HEK293T (cell line): ENCODE measurements at regions not wholly inside any gene's neighbourhood (a gene's known extent, or its start where the extent isn't known, plus 50 kb on each side); places are given as distances from the start of the nearest gene placed in this dataset.

Experiments used
- CTCF ChIA-PET: fragments of 350-600 bp; formaldehyde crosslinking; extraction: SDS; loops from one replicate; lab custom pipeline; 2021; ENCODE audit warnings: antibody characterized with exemption, inconsistent platforms; lab: Yijun Ruan, JAX
- POLR2A ChIA-PET: fragments of 350-600 bp; formaldehyde crosslinking; extraction: SDS; loops from one replicate; lab custom pipeline; 2020; ENCODE audit warnings: antibody characterized with exemption, inconsistent platforms; lab: Yijun Ruan, JAX
- DNase-seq: peaks from one replicate; pipeline ENCODE4 v3.0.0; 2012; ENCODE audit warnings: mixed read lengths; ENCODE audit errors: extremely low spot score
- ARNT ChIP-seq: fragments of 450-650 bp; IDR thresholded peaks from 2 replicates; pipeline ENCODE4 v1.6.1; 2017; ENCODE audit warnings: mild to moderate bottlenecking
- BHLHE40 ChIP-seq: fragments of 450-650 bp; IDR thresholded peaks from 2 replicates; pipeline ENCODE4 v1.6.1; 2016; ENCODE audit warnings: mild to moderate bottlenecking, moderate library complexity, borderline replicate concordance
- CTBP1 ChIP-seq: fragments of 450-650 bp; IDR thresholded peaks from 2 replicates; pipeline ENCODE4 v1.6.1; 2016; ENCODE audit warnings: borderline replicate concordance
- ELF4 ChIP-seq: fragments of 450-650 bp; IDR thresholded peaks from 2 replicates; pipeline ENCODE4 v1.6.1; 2017; ENCODE audit warnings: antibody characterized with exemption
- FOXA1 ChIP-seq: fragments of 450-650 bp; IDR thresholded peaks from 2 replicates; pipeline ENCODE4 v1.6.1; 2016; ENCODE audit warnings: mild to moderate bottlenecking
- FOXK2 ChIP-seq: fragments of 450-650 bp; IDR thresholded peaks from 2 replicates; pipeline ENCODE4 v1.6.1; 2016; ENCODE audit warnings: mild to moderate bottlenecking
- FOXM1 ChIP-seq: fragments of 450-650 bp; IDR thresholded peaks from 2 replicates; pipeline ENCODE4 v1.6.1; 2017; ENCODE audit warnings: mild to moderate bottlenecking, borderline replicate concordance
- HDGF ChIP-seq: fragments of 450-650 bp; IDR thresholded peaks from 2 replicates; pipeline ENCODE4 v1.6.1; 2017; ENCODE audit warnings: antibody characterized with exemption, borderline replicate concordance
- L3MBTL2 ChIP-seq: fragments of 450-650 bp; conservative IDR thresholded peaks from 2 replicates; pipeline ENCODE4 v1.6.1; 2016; ENCODE audit warnings: mild to moderate bottlenecking
- LEF1 ChIP-seq: fragments of 450-650 bp; IDR thresholded peaks from 2 replicates; pipeline ENCODE4 v1.6.1; 2017; ENCODE audit warnings: mild to moderate bottlenecking, borderline replicate concordance
- NFRKB ChIP-seq: fragments of 450-650 bp; IDR thresholded peaks from 2 replicates; pipeline ENCODE4 v1.6.1; 2016; ENCODE audit warnings: mild to moderate bottlenecking, moderate library complexity
- PKNOX1 ChIP-seq: fragments of 450-650 bp; IDR thresholded peaks from 2 replicates; pipeline ENCODE4 v1.6.1; 2016
- SP1 ChIP-seq: fragments of 450-650 bp; IDR thresholded peaks from 2 replicates; pipeline ENCODE4 v1.6.1; 2017
- SUZ12 ChIP-seq: fragments of 450-650 bp; IDR thresholded peaks from 2 replicates; pipeline ENCODE4 v1.6.1; 2016; ENCODE audit warnings: mild to moderate bottlenecking
- TARDBP ChIP-seq: fragments of 450-650 bp; IDR thresholded peaks from 2 replicates; pipeline ENCODE4 v1.6.1; 2016
- ZNF384 ChIP-seq: fragments of 450-650 bp; IDR thresholded peaks from 2 replicates; pipeline ENCODE4 v1.6.1; 2016

- DNase-seq, result no peak
- CTCF ChIA-PET, result no interaction called here
- POLR2A ChIA-PET, result interaction anchor here (0.6 kb wide), 1 partner anchor 66 kb away, joined by 3 read pairs; no protein-coding TSS in a partner anchor
- TF ChIP-seq ZNF384 (no peak), L3MBTL2 (no peak), SP1 (no peak), FOXK2 (no peak), CTBP1 (no peak), BHLHE40 (no peak), SUZ12 (no peak), ARNT (no peak), NFRKB (no peak), FOXM1 (no peak), TARDBP (no peak), HDGF (no peak), PKNOX1 (no peak), FOXA1 (no peak), ELF4 (no peak), LEF1 (no peak)
These were observed 71.1 kb upstream of the NFIL3 start for GRCh38 chr9:91494751-91495150.

DNA sequence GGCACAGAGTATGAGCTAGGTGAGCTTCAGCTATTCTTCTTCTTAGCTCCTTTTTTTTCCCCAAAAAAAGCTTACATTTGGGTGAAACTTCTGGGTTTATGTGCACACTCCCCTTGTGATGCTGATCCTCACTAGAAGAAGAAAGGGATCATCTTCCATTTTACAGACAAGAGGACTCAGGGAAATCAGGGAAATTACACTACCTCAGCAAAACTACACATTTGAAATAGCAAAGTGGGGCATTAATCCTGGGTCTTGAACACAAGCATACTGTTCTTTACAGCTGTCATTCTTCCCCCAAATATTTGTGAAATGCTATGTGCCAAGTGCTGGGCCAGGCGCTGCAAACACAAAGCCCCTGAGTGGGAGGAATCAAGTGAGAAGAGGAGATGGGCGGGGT is 68.6 kb upstream of the NFIL3 start:
- CTCF ChIA-PET, result no interaction called here
- DNase-seq, result no peak
- TF ChIP-seq NFRKB (no peak), TARDBP (no peak), FOXM1 (no peak), L3MBTL2 (no peak), CTBP1 (no peak), LEF1 (no peak), ELF4 (no peak), SUZ12 (no peak), SP1 (no peak), HDGF (no peak), ARNT (no peak), ZNF384 (no peak), FOXK2 (no peak), PKNOX1 (no peak), FOXA1 (no peak)
- POLR2A ChIA-PET, result no interaction called here

DNA sequence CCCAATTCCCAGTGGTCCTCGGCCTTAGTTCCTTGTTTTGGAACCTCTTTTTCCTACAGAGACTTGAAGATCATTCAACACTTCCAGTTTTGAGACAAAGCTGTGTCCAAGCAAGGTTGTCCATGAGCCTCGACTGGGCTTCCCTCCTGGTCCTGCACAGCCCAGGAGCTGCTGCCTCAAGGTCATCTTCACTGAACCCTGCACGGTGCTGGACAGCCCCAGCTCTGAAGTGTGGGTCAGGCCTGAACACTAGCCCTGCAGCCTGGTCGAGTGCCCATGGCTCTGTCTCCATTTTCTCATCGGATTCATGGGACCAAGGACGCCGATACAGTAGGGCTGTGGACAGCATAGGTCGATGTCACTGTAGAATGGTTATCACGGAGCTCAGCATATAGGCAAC is 68.0 kb upstream of the NFIL3 start:
- ChIA-PET POLR2A (no interaction called here), CTCF (no interaction called here)
- no peak for DNase-seq
- TF ChIP-seq PKNOX1 (no peak), ARNT (no peak), ZNF384 (no peak), FOXK2 (no peak), LEF1 (no peak), FOXM1 (no peak), SP1 (no peak), BHLHE40 (no peak), HDGF (no peak), CTBP1 (no peak), TARDBP (no peak), NFRKB (no peak), L3MBTL2 (no peak), SUZ12 (no peak)

GRCh38 chr9:91489361-91489899 is 65.8 kb upstream of the NFIL3 start:
- ChIA-PET POLR2A (interaction anchor here (1.2 kb wide), 1 partner anchor 9 kb away, joined by 3 read pairs; no protein-coding TSS in a partner anchor), CTCF (no interaction called here)
- TF ChIP-seq PKNOX1 (no peak), ARNT (no peak), LEF1 (no peak), TARDBP (no peak), BHLHE40 (no peak), NFRKB (no peak), SUZ12 (no peak), SP1 (no peak), CTBP1 (no peak), FOXK2 (no peak), L3MBTL2 (no peak), HDGF (no peak), FOXA1 (no peak), ZNF384 (no peak), ELF4 (no peak), FOXM1 (no peak)
- no peak for DNase-seq

DNA sequence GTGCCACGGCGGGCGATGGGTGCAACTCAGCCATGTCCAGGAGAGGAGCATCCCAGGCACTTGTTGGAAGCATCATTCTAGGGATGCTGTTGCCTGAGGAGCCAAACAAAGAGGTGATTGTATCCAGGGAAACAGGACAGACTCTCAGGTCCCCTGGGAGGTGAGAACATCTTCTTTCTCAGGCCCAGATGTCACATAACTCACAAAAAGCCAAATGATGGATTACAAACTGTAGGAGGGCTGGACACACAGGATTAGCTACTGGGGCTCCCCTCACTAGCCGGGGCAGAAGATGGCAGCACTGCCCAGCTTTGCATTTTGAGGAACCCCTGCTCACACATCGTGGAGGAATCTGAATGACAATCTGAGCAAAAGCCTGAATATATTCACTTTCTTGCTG is 64.7 kb upstream of the NFIL3 start:
- ChIA-PET CTCF (no interaction called here), POLR2A (no interaction called here)
- TF ChIP-seq ELF4 (no peak), ZNF384 (no peak), SP1 (no peak), FOXK2 (no peak), L3MBTL2 (no peak), LEF1 (no peak)
- no peak for DNase-seq
